ENCODE measurements at regions not wholly inside any gene's neighbourhood (a gene's known extent, or its start where the extent isn't known, plus 50 kb on each side); places are given as distances from the start of the nearest gene placed in this dataset.

DNA sequence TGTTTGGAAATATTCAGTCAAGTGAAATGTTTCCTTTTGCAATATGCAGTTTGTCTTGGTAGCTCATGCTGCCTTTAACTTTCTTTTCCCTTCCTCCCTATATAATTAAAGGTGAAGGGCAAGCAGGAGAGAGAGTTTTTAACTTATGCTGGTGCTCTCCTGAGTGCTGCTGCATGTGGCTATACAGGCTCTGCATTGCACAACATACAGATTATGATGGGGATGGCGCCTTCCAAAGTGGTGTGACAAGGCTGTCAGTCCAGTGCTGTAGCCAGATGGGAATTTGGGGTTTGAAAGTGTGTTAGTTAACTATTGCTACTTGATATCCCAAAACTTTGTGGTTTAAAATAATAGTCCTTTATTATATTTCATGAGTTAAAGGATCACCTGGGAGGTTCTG is 199.0 kb downstream of the ATP23 start:
- no peak for DNase-seq (ENCODE audit: low spot score)
- TF ChIP-seq, protein P1, sequence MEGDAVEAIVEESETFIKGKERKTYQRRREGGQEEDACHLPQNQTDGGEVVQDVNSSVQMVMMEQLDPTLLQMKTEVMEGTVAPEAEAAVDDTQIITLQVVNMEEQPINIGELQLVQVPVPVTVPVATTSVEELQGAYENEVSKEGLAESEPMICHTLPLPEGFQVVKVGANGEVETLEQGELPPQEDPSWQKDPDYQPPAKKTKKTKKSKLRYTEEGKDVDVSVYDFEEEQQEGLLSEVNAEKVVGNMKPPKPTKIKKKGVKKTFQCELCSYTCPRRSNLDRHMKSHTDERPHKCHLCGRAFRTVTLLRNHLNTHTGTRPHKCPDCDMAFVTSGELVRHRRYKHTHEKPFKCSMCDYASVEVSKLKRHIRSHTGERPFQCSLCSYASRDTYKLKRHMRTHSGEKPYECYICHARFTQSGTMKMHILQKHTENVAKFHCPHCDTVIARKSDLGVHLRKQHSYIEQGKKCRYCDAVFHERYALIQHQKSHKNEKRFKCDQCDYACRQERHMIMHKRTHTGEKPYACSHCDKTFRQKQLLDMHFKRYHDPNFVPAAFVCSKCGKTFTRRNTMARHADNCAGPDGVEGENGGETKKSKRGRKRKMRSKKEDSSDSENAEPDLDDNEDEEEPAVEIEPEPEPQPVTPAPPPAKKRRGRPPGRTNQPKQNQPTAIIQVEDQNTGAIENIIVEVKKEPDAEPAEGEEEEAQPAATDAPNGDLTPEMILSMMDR (conservative IDR thresholded peaks at IDR 0.05; ENCODE audit: low read depth), result no peak
- ChIA-PET POLR2A (ENCODE audit: low non-redundant PET) (no interaction called here), CTCF (no interaction called here)
- no peak overlapping the region for H3K27ac ChIP-seq

DNA sequence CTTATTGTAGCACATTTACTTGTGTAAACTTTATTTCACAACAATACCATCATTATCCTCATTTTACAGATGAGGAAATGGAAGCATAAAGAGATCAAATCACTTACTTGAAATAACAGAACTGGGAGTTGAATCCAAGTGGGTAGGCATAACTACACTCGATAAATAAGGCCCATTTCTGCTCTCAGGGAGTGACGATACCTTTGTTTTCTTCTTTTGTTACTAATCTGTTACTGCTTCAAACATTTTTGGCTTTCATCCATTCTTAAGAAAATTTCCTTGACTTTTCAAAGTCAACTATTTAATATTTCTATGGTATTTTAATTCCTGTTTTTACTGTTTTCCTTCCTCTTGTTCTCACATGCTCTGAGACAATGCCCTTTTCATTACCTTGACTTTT is 201.6 kb downstream of the ATP23 start:
- POLR2A ChIA-PET (ENCODE audit: low non-redundant PET), result no interaction called here
- CTCF ChIA-PET, result no interaction called here
- DNase-seq (ENCODE audit: low spot score), result no peak
- no peak overlapping the region for H3K27ac ChIP-seq
- TF ChIP-seq, protein P1 (conservative IDR thresholded peaks at IDR 0.05; ENCODE audit: low read depth), result no peak

DNA sequence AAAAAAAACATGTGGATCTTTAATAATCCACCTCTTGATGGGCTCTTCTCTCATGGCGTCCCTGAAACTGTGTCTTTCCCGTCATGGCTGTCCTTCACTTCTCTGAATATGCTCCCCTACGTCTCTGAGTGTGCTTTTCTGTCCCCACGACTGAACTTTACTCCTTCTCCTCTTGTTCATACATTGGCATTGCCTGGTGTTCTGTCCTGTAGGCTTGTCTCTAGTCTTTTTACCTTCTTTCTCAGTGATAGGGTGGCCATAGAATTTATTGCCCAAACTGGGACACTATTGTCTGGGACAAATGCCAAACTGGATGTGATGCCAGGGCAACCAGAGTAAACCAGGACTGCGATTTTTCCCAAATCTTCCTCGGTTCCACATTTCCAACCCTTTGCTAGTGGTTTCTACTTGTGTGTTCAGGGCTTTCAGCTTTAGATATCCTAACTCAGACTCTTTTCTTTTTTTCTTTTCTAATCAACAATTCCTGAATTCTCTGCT is 202.2 kb downstream of the ATP23 start:
- TF ChIP-seq, protein P1 (conservative IDR thresholded peaks at IDR 0.05; ENCODE audit: low read depth), result no peak
- no peak for DNase-seq (ENCODE audit: low spot score)
- ChIA-PET POLR2A (ENCODE audit: low non-redundant PET) (no interaction called here), CTCF (interaction anchor here (0.6 kb wide), 1 partner anchor 47 kb away, joined by 3 read pairs; no protein-coding TSS in a partner anchor)
- H3K27ac ChIP-seq, result no peak overlapping the region

DNA sequence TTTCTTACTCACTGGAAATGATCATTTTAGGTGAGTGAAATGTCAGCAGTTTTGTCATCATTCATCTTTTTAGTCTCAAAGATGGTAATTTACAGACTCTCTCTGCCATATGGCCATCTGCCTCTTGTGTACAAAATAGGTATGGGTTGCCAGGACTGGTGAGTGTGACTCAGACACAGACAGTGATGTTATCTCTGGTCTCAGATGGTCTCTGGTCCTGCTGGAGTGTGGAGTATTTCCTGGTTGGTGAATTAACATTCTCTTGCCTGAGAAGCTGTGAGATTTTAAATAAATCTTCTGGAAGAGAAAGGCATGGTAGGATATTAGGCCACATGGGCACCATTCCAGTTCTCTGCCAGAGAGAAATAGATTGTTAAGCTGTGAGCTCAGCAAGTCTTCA is 207.0 kb downstream of the ATP23 start:
- TF ChIP-seq, protein P1 (conservative IDR thresholded peaks at IDR 0.05; ENCODE audit: low read depth), result no peak
- ChIA-PET POLR2A (ENCODE audit: low non-redundant PET) (no interaction called here), CTCF (no interaction called here)
- peak; percentile 11 for DNase-seq (ENCODE audit: low spot score)
- H3K27ac ChIP-seq, result no peak overlapping the region

DNA sequence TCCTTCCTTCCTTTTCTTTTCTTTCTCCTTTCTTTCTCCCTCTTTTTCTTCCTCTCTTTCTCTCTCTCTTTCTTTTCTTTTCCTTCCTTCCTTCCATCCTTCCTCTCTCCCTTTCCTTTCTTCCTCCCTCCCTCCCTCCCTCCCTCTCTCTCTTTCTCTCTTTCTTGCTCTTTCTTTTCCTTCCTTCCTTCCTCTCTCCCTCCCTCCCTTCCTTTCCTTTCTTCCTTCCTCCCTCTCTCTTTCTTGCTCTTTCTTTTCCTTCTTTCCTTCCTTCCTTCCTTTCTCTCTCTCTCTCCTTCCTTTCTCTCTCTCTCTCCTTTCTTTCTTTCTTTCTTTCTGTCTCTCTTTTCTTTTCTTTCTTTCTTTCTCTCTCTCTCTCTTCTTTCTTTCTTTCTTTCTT is 207.6 kb downstream of the ATP23 start:
- POLR2A ChIA-PET (ENCODE audit: low non-redundant PET), result no interaction called here
- DNase-seq (ENCODE audit: low spot score), result no peak
- no peak overlapping the region for H3K27ac ChIP-seq
- CTCF ChIA-PET, result interaction anchor here (0.6 kb wide), 1 partner anchor 197 kb away, joined by 3 read pairs; no protein-coding TSS in a partner anchor
- TF ChIP-seq, protein P1 (conservative IDR thresholded peaks at IDR 0.05; ENCODE audit: low read depth), result no peak

DNA sequence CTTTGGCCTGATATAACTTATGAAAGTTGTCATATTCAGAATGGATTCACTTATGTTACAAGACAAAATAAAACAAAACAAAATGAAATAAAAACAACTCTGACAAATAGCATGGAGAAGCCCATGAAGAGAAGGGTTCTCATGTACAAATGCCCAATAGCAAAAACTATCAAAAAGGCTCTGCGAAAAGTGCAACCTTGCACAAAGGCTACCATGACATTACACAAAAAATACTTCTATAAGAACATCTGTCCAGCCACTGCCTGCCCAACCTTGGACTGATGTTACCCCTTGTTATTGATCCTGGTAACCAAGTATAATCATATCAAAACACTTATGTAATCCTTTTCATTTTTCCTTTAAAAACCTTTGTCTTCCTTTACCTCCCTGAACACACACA is 213.0 kb downstream of the ATP23 start:
- no peak for DNase-seq (ENCODE audit: low spot score)
- ChIA-PET CTCF (no interaction called here), POLR2A (ENCODE audit: low non-redundant PET) (no interaction called here)
- no peak overlapping the region for H3K27ac ChIP-seq
- TF ChIP-seq, protein P1 (conservative IDR thresholded peaks at IDR 0.05; ENCODE audit: low read depth), result no peak

DNA sequence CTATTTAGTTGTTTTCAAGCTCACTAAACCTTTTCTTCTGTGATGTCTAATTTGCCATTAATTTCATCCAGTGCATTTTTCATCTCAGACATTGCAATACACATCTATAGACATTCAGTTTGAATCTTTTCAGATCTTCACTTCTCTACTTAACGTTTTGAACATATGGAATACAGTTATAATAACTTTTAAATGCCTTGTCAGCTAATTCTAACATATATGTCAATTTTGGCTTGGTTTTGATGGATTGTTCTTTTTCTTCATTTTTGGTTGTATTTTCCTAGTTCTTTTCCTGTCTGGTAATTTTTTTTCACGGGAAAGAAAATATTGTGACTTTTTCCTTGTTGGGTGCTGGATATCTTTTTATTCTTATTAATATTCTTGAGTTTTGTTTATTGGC is 215.3 kb downstream of the ATP23 start:
- CTCF ChIA-PET, result no interaction called here

More for the DNA sequence above, 215.3 kb downstream of the ATP23 start:
- no peak overlapping the region for H3K27ac ChIP-seq
- POLR2A ChIA-PET (ENCODE audit: low non-redundant PET), result no interaction called here
- TF ChIP-seq, protein P1 (conservative IDR thresholded peaks at IDR 0.05; ENCODE audit: low read depth), result no peak
- DNase-seq (ENCODE audit: low spot score), result no peak

Measured in RWPE1 (cell line).